ENCODE measurements at regions not wholly inside any gene's neighbourhood (a gene's known extent, or its start where the extent isn't known, plus 50 kb on each side); places are given as distances from the start of the nearest gene placed in this dataset.

GRCh38 chr12:111030800-111031199 is 110.4 kb upstream of the MYL2 start:
- TF ChIP-seq EP300 (IDR thresholded peaks at IDR 0.05) (no peak), POLR2A (IDR thresholded peaks at IDR 0.05) (no peak), POLR2AphosphoS5 (IDR thresholded peaks at IDR 0.05) (no peak), CTCF (IDR thresholded peaks at IDR 0.05) (no peak)
- Histone ChIP-seq H3K9me3 (no peaks in the 10 kb centered on the region), H3K4me1 (peaks cover 25% of the 10 kb centered on the region), H3K4me3 (no peak overlapping the region), H3K36me3 (no peaks in the 10 kb centered on the region), H3K27me3 (peaks cover 91% of the 10 kb centered on the region), H3K27ac (no peak overlapping the region)
- no peak for DNase-seq (ENCODE audit: low spot score in 2 of 2)
- WGBS, result 41% methylated on average over 5 of the region's 5 CpGs

GRCh38 chr12:111029732-111030131 is 109.4 kb upstream of the MYL2 start:
- no peak for TF ChIP-seq POLR2AphosphoS5 (IDR thresholded peaks at IDR 0.05)
- no peak for TF ChIP-seq POLR2A (IDR thresholded peaks at IDR 0.05)
- no peak for TF ChIP-seq CTCF (IDR thresholded peaks at IDR 0.05)
- TF ChIP-seq EP300 (IDR thresholded peaks at IDR 0.05), result no peak
- Histone ChIP-seq H3K27me3 (peaks cover 91% of the 10 kb centered on the region), H3K4me3 (no peak overlapping the region), H3K4me1 (peaks cover 14% of the 10 kb centered on the region), H3K36me3 (no peaks in the 10 kb centered on the region), H3K9me3 (no peaks in the 10 kb centered on the region), H3K27ac (no peak overlapping the region)
- 48% methylated on average over 5 of the region's 5 CpGs for WGBS
- DNase-seq (ENCODE audit: low spot score in 2 of 2), result no peak

GRCh38 chr12:111029305-111029704 is 108.9 kb upstream of the MYL2 start:
- 98% methylated on average over 4 of the region's 4 CpGs for WGBS
- Histone ChIP-seq H3K27me3 (peaks cover 91% of the 10 kb centered on the region), H3K4me1 (peaks cover 11% of the 10 kb centered on the region), H3K4me3 (no peak overlapping the region), H3K9me3 (no peaks in the 10 kb centered on the region), H3K27ac (no peak overlapping the region), H3K36me3 (no peaks in the 10 kb centered on the region)
- no peak for TF ChIP-seq EP300 (IDR thresholded peaks at IDR 0.05)
- TF ChIP-seq POLR2AphosphoS5 (IDR thresholded peaks at IDR 0.05), result no peak
- no peak for TF ChIP-seq POLR2A (IDR thresholded peaks at IDR 0.05)
- TF ChIP-seq CTCF (IDR thresholded peaks at IDR 0.05), result no peak
- DNase-seq (ENCODE audit: low spot score in 2 of 2), result no peak

GRCh38 chr12:111028830-111029229 is 108.5 kb upstream of the MYL2 start:
- Histone ChIP-seq H3K27me3 (peaks cover 89% of the 10 kb centered on the region), H3K4me3 (no peak overlapping the region), H3K36me3 (no peaks in the 10 kb centered on the region), H3K27ac (no peak overlapping the region), H3K9me3 (no peaks in the 10 kb centered on the region), H3K4me1 (peaks cover 7% of the 10 kb centered on the region)
- WGBS, result 65% methylated on average over 2 of the region's 2 CpGs
- DNase-seq (ENCODE audit: low spot score in 2 of 2), result no peak
- no peak for TF ChIP-seq POLR2A (IDR thresholded peaks at IDR 0.05)
- TF ChIP-seq EP300 (IDR thresholded peaks at IDR 0.05), result no peak
- TF ChIP-seq CTCF (IDR thresholded peaks at IDR 0.05), result no peak
- TF ChIP-seq POLR2AphosphoS5 (IDR thresholded peaks at IDR 0.05), result no peak

GRCh38 chr12:111027431-111027830 is 107.1 kb upstream of the MYL2 start:
- WGBS, result 76% methylated on average over 3 of the region's 3 CpGs
- Histone ChIP-seq H3K36me3 (no peaks in the 10 kb centered on the region), H3K27me3 (peaks cover 89% of the 10 kb centered on the region), H3K4me3 (no peak overlapping the region), H3K27ac (no peak overlapping the region), H3K4me1 (no peaks in the 10 kb centered on the region), H3K9me3 (no peaks in the 10 kb centered on the region)
- no peak for DNase-seq (ENCODE audit: low spot score in 2 of 2)
- no peak for TF ChIP-seq EP300 (IDR thresholded peaks at IDR 0.05)
- TF ChIP-seq CTCF (IDR thresholded peaks at IDR 0.05), result no peak
- no peak for TF ChIP-seq POLR2A (IDR thresholded peaks at IDR 0.05)
- no peak for TF ChIP-seq POLR2AphosphoS5 (IDR thresholded peaks at IDR 0.05)
